ENCODE measurements at regions not wholly inside any gene's neighbourhood (a gene's known extent, or its start where the extent isn't known, plus 50 kb on each side); places are given as distances from the start of the nearest gene placed in this dataset.
"Not testable (repeated sequence)": the region's sequence is repeated elsewhere in the genome, so short reads cannot be mapped to it uniquely, and the experiment has no call there.

DNA sequence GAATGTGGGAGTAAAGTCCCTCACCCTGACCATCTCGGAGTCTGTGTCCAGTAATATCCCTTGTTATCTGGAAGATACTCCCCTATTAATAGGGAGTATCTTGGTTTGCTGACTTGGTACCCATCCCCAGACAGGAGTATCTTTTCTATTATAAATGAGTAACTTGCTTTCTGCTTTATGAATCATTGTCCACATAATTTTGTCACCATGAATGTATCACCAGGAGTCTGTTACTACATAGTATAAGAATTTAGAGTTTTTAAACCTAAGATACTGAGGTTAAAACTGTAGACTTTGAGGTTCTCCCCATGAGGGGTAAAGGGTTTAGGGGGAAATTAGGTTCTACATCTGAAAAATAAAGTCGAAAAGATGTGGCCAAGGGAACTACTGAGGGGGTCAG lies 175.6 kb downstream of the FCRL5 start:
- H3K4me1 ChIP-seq (ENCODE audit: control insufficient read depth, insufficient read depth, low read length), result no peaks in the 10 kb centered on the region
- no peaks in the 10 kb centered on the region for H3K36me3 ChIP-seq (ENCODE audit: control insufficient read depth, insufficient read depth, low read length)
- no peak for DNase-seq (ENCODE audit: low read depth in 4 of 6, low spot score in 6 of 6)
- H3K9me3 ChIP-seq (ENCODE audit: control insufficient read depth, insufficient read depth, low read length), result no peaks in the 10 kb centered on the region
- 50% methylated on average over 1 of the region's 2 CpGs for WGBS (ENCODE audit: insufficient coverage)
- no peak overlapping the region for H3K4me3 ChIP-seq (ENCODE audit: low read depth, low read length)
- H3K27me3 ChIP-seq (ENCODE audit: control insufficient read depth, insufficient read depth, low read length), result no peaks in the 10 kb centered on the region
- H3K27ac ChIP-seq (ENCODE audit: low read depth, low read length), result no peak overlapping the region

DNA sequence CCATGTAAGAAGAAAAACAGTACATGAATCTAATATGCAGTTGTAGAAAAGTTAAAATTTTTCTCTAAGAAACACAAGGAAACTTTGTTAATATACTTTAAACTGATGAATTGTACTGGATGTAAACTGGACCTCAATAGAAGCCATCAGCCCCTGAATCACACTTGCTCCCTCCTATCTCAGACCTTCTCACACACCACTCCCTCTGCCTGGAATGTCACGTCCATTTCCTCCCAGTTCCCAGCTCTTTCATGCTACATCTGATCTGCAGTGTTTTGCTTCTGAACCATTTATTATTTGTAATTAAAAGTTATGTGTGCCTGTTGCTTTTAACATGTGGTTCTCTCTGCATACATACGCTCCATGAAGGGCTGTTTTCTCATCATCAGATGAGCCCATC lies 180.0 kb downstream of the FCRL5 start:
- H3K36me3 ChIP-seq (ENCODE audit: control insufficient read depth, insufficient read depth, low read length); DNase-seq (ENCODE audit: low read depth in 4 of 6, low spot score in 6 of 6); H3K27me3 ChIP-seq (ENCODE audit: control insufficient read depth, insufficient read depth, low read length); H3K4me3 ChIP-seq (ENCODE audit: low read depth, low read length); H3K27ac ChIP-seq (ENCODE audit: low read depth, low read length); H3K4me1 ChIP-seq (ENCODE audit: control insufficient read depth, insufficient read depth, low read length); H3K9me3 ChIP-seq (ENCODE audit: control insufficient read depth, insufficient read depth, low read length): not testable (repeated sequence)
- no CpG with 5 or more reads among the region's 2 CpGs for whole genome bisulfite sequencing (ENCODE audit: insufficient coverage)

DNA sequence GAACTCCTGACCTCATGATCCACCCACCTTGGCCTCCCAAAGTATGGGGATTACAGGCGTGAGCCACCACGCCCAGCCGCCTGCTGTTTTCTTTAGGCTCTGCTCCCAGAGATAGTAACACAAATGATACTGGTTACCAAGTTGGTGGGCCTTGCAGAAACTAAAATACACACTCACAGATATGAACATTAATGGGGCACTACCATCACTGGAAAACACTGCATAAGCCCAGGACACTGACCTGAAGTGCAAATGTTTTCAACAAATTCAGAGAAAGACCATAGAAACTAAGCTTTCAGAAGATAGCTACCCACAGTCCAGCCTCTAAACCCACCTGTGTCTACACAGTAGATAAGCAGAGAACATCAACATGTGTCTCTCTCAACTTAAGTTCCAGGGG lies 180.5 kb downstream of the FCRL5 start:
- Histone ChIP-seq H3K4me1 (ENCODE audit: control insufficient read depth, insufficient read depth, low read length) (no peaks in the 10 kb centered on the region), H3K4me3 (ENCODE audit: low read depth, low read length) (no peak overlapping the region), H3K9me3 (ENCODE audit: control insufficient read depth, insufficient read depth, low read length) (no peaks in the 10 kb centered on the region), H3K36me3 (ENCODE audit: control insufficient read depth, insufficient read depth, low read length) (no peaks in the 10 kb centered on the region), H3K27me3 (ENCODE audit: control insufficient read depth, insufficient read depth, low read length) (no peaks in the 10 kb centered on the region), H3K27ac (ENCODE audit: low read depth, low read length) (no peak overlapping the region)
- WGBS (ENCODE audit: insufficient coverage), result no CpG with 5 or more reads among the region's 3 CpGs
- no peak for DNase-seq (ENCODE audit: low read depth in 4 of 6, low spot score in 6 of 6)

DNA sequence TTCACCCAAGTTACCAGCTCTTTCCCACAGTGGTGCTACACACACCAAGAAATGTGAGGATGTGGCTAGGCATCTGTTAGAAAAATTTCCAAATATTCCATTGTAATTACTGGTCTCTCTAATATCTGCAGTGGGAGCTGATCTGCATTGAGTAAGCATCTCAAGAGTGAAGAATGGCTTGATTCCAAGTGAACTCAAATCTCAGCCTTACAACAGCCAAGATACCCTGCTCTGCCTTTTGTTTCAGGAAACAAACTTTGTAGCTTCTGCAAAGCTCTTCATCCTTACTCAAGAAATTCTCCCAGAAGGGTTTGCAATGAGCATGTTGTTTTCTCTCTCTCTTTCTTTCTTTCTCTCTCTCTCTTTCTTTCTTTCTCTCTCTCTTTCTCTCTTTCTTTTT lies 181.1 kb downstream of the FCRL5 start:
- H3K9me3 ChIP-seq (ENCODE audit: control insufficient read depth, insufficient read depth, low read length), result no peaks in the 10 kb centered on the region
- H3K4me1 ChIP-seq (ENCODE audit: control insufficient read depth, insufficient read depth, low read length), result no peaks in the 10 kb centered on the region
- no peaks in the 10 kb centered on the region for H3K27me3 ChIP-seq (ENCODE audit: control insufficient read depth, insufficient read depth, low read length)
- no peaks in the 10 kb centered on the region for H3K36me3 ChIP-seq (ENCODE audit: control insufficient read depth, insufficient read depth, low read length)
- no peak for DNase-seq (ENCODE audit: low read depth in 4 of 6, low spot score in 6 of 6)
- H3K27ac ChIP-seq (ENCODE audit: low read depth, low read length), result no peak overlapping the region
- H3K4me3 ChIP-seq (ENCODE audit: low read depth, low read length), result no peak overlapping the region

DNA sequence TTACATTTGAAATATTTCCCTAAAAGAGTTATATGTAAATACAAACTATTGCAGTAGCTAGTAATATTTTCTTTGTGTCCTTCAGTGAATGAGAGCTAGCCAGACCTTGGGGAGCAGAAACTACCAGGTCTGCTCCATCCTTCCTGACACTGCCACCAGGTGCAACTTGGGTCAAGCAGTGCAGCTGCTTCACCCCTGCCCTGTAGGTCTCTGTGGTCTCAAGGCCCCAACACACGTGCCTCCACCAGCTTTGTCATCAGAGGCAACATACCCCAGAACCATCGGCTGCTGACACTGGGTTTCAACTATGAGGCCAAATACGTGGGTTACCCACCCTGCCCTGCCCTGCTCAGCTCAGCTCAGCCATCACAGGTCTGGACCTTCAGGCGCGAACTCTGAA lies 181.6 kb downstream of the FCRL5 start:
- H3K36me3 ChIP-seq (ENCODE audit: control insufficient read depth, insufficient read depth, low read length), result no peaks in the 10 kb centered on the region
- no peaks in the 10 kb centered on the region for H3K27me3 ChIP-seq (ENCODE audit: control insufficient read depth, insufficient read depth, low read length)
- H3K27ac ChIP-seq (ENCODE audit: low read depth, low read length), result no peak overlapping the region
- no peaks in the 10 kb centered on the region for H3K4me1 ChIP-seq (ENCODE audit: control insufficient read depth, insufficient read depth, low read length)
- H3K4me3 ChIP-seq (ENCODE audit: low read depth, low read length), result no peak overlapping the region
- H3K9me3 ChIP-seq (ENCODE audit: control insufficient read depth, insufficient read depth, low read length), result no peaks in the 10 kb centered on the region
- no peak for DNase-seq (ENCODE audit: low read depth in 4 of 6, low spot score in 6 of 6)
- no CpG with 5 or more reads among the region's 5 CpGs for WGBS (ENCODE audit: insufficient coverage)

DNA sequence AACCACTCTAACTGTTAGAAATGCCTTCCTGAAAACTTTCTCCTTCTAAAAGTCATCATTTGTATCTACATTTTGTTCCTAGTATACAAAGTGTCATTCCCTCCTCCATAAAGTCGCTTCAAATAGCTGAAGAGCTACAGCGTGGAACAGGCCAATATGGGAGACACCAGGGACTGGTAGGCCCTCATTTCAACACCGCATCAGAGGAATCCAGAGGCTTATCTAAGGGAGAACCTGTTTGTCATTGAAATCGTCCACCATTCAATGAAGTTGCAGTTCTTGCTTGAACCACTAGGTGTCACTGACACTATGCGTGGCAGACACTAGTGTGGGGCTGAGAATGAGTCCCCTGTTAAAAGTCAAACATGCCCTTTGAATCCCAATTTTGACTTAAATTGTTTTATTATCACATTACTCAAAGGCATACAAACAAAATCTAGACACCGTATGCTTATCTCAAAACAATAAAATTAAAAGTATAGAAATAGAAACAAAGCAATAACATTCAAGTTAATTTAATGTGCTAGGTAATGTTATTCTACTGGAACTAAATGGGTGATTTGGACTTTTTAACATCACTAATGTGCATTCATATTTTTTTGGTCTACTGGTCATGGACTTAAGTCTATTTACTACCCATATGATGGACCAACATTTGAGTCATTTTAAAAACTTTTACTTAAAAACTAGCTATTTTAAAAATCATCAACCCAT lies 182.3 kb downstream of the FCRL5 start:
- DNase-seq (ENCODE audit: low read depth in 4 of 6, low spot score in 6 of 6), result peak; percentile 13 to 88 (median 33)
- Histone ChIP-seq H3K27ac (ENCODE audit: low read depth, low read length) (no peak overlapping the region), H3K4me1 (ENCODE audit: control insufficient read depth, insufficient read depth, low read length) (no peaks in the 10 kb centered on the region), H3K27me3 (ENCODE audit: control insufficient read depth, insufficient read depth, low read length) (no peaks in the 10 kb centered on the region), H3K9me3 (ENCODE audit: control insufficient read depth, insufficient read depth, low read length) (no peaks in the 10 kb centered on the region), H3K4me3 (ENCODE audit: low read depth, low read length) (no peak overlapping the region), H3K36me3 (ENCODE audit: control insufficient read depth, insufficient read depth, low read length) (no peaks in the 10 kb centered on the region)
- 12% methylated on average over 2 of the region's 6 CpGs for WGBS (ENCODE audit: insufficient coverage)

DNA sequence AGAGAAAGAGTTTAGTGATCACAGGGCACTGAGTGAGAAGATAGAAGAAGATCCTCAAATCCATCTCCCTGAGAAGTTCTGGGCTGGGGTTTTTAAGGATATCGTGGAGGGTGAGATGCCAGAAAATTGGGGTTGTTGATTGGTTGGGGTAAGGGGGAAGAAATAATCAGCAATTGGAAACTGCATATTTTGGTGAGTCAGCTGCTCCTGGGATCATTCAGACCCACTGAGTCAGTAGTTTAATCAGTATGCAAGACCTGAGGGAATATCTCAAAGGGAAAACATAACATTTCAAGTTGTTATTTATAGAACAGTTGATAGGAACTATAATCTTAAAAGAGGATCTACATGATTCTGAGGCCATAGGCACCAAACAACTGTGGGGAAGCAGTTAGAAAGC lies 183.4 kb downstream of the FCRL5 start:
- WGBS (ENCODE audit: insufficient coverage), result 85% methylated on average over 1 of the region's 1 CpG
- not testable (repeated sequence) for H3K9me3 ChIP-seq (ENCODE audit: control insufficient read depth, insufficient read depth, low read length); DNase-seq (ENCODE audit: low read depth in 4 of 6, low spot score in 6 of 6); H3K27me3 ChIP-seq (ENCODE audit: control insufficient read depth, insufficient read depth, low read length); H3K4me1 ChIP-seq (ENCODE audit: control insufficient read depth, insufficient read depth, low read length); H3K27ac ChIP-seq (ENCODE audit: low read depth, low read length); H3K4me3 ChIP-seq (ENCODE audit: low read depth, low read length); H3K36me3 ChIP-seq (ENCODE audit: control insufficient read depth, insufficient read depth, low read length)

DNA sequence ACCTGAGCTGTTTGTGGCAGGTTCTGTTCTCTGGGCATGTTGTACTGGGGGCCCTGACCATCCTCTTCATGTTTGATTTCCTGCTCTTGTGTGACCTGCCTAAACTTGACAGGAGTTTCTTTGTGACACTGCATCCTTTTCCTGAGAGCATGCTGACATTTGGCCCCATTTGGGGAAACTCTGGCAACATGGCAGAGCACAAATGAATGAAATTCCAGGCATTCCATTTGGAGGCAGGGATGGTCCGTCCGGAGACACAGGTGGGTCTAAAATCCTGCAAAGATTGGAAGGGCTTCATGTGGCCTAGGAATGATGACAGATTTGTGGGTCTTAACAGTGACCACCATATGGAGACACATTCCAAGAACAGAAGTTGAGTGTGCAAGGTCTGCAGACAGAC lies 184.0 kb downstream of the FCRL5 start:
- no peaks in the 10 kb centered on the region for H3K9me3 ChIP-seq (ENCODE audit: control insufficient read depth, insufficient read depth, low read length)
- WGBS (ENCODE audit: insufficient coverage), result 77% methylated on average over 2 of the region's 2 CpGs
- no peak overlapping the region for H3K27ac ChIP-seq (ENCODE audit: low read depth, low read length)
- H3K36me3 ChIP-seq (ENCODE audit: control insufficient read depth, insufficient read depth, low read length), result no peaks in the 10 kb centered on the region
- no peak for DNase-seq (ENCODE audit: low read depth in 4 of 6, low spot score in 6 of 6)
- H3K4me3 ChIP-seq (ENCODE audit: low read depth, low read length), result no peak overlapping the region
- H3K27me3 ChIP-seq (ENCODE audit: control insufficient read depth, insufficient read depth, low read length), result no peaks in the 10 kb centered on the region
- no peaks in the 10 kb centered on the region for H3K4me1 ChIP-seq (ENCODE audit: control insufficient read depth, insufficient read depth, low read length)

DNA sequence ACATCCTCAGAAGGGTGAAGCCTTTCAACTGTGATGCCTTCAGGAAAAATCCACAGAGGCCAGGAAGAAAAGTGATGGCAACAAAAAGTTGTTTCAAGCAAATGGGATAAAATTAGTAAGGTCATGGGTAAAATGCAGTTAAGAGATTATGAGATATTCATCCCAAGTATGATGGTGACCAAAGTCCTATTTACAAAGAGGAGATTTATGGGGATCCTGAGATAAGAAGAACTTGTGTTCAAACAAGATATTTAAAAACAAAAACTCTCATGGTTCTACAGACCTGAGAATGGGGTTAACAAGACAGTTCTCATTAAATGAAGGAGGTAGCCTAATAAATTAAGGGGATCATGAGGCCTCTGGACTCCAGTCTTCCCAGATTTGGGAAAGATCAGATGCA lies 184.4 kb downstream of the FCRL5 start:
- H3K4me1 ChIP-seq (ENCODE audit: control insufficient read depth, insufficient read depth, low read length), result no peaks in the 10 kb centered on the region
- H3K36me3 ChIP-seq (ENCODE audit: control insufficient read depth, insufficient read depth, low read length), result no peaks in the 10 kb centered on the region
- H3K27ac ChIP-seq (ENCODE audit: low read depth, low read length), result no peak overlapping the region
- H3K4me3 ChIP-seq (ENCODE audit: low read depth, low read length), result no peak overlapping the region
- DNase-seq (ENCODE audit: low read depth in 4 of 6, low spot score in 6 of 6), result no peak
- no peaks in the 10 kb centered on the region for H3K9me3 ChIP-seq (ENCODE audit: control insufficient read depth, insufficient read depth, low read length)
- no peaks in the 10 kb centered on the region for H3K27me3 ChIP-seq (ENCODE audit: control insufficient read depth, insufficient read depth, low read length)

DNA sequence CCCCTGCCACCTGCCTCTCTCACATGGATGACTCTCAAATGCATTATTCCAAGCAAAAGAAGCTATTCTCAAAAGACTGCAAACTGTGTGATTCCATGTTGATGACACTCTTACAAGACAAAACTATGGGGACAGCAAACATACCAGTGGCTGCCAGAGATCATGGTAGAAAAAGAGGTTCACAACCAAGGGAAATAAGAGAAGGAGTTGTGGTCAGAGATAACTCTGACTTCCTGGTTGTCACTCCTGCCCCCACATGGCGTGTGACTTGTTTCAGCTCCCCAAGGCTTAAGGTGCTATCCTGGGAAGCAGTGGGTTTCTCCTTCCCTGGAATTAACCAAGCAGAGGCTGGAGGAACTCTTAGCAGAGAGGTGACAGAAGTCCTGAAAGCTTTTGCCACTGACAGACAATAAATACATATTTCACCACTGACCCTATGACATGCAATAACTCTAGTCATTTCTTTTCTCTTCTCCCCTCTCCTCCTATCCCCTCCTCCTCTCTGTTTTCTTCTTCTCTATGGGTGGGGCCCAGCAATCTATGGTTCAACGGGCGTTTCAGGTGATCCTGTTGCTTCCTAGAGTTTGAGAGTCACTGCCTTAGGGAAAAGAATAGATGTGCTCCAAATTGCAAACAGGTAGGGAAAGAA lies 185.1 kb downstream of the FCRL5 start:
- Histone ChIP-seq H3K9me3 (ENCODE audit: control insufficient read depth, insufficient read depth, low read length) (no peaks in the 10 kb centered on the region), H3K27me3 (ENCODE audit: control insufficient read depth, insufficient read depth, low read length) (no peaks in the 10 kb centered on the region), H3K36me3 (ENCODE audit: control insufficient read depth, insufficient read depth, low read length) (no peaks in the 10 kb centered on the region), H3K4me1 (ENCODE audit: control insufficient read depth, insufficient read depth, low read length) (no peaks in the 10 kb centered on the region), H3K4me3 (ENCODE audit: low read depth, low read length) (no peak overlapping the region), H3K27ac (ENCODE audit: low read depth, low read length) (no peak overlapping the region)
- no peak for DNase-seq (ENCODE audit: low read depth in 4 of 6, low spot score in 6 of 6)
- whole genome bisulfite sequencing (ENCODE audit: insufficient coverage), result 86% methylated on average over 1 of the region's 3 CpGs

All from spinal cord (tissue), 9 donors.